ENCODE measurements at regions not wholly inside any gene's neighbourhood (a gene's known extent, or its start where the extent isn't known, plus 50 kb on each side); places are given as distances from the start of the nearest gene placed in this dataset.

DNA sequence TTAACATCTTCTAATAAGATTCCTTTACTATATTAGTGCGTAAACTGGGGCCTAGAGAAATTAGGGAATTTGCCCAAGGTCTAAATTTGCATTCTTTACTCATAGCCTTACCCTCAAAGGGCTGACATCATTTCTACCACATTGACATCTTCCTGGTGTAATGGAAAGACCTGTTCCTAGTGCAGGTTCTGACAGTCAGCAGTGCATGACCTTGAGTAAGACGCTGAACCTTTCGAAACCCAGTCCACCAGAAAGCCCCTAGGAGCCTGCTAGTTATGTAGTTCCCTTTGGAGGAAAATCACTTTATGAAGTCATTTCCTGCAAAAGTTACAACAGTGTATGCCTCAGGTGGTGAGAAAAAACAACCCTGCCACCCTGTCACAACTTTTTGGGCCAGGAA, 388.3 kb downstream of the TNS1 start:
- intact Hi-C loops (cut with DNase I; ENCODE audit: low total_unique reads) = no loop called here

DNA sequence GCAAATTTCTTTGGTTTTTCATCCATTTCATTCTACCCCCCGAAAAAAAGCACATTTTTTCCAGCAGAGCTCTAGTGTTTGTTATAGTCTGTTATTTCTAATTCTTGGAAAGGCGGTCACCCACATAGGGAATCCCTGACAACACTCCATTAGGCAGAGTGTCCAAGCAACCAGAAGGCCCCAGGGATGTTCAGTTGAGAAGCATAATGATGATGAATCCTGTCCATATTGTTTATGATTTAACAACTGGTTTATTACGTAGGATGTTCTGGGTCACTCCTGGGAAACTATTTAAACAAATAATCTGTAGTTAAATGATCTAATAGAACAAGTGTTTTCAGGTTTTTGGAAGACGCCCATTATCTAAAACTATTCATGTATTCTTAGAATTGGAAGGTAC, 388.7 kb downstream of the TNS1 start:
- Histone ChIP-seq H3K9me3 (no peaks in the 10 kb centered on the region), H3K4me1 (no peaks in the 10 kb centered on the region), H3K27me3 (no peaks in the 10 kb centered on the region), H3K36me3 (ENCODE audit: low read depth, missing control alignments) (no peaks in the 10 kb centered on the region), H3K27ac (no peak overlapping the region), H3K4me3 (no peak overlapping the region)
- intact Hi-C loops (cut with DNase I; ENCODE audit: low total_unique reads) = no loop called here
- no peak for TF ChIP-seq POLR2A (IDR thresholded peaks at IDR 0.05)
- TF ChIP-seq, protein P1, sequence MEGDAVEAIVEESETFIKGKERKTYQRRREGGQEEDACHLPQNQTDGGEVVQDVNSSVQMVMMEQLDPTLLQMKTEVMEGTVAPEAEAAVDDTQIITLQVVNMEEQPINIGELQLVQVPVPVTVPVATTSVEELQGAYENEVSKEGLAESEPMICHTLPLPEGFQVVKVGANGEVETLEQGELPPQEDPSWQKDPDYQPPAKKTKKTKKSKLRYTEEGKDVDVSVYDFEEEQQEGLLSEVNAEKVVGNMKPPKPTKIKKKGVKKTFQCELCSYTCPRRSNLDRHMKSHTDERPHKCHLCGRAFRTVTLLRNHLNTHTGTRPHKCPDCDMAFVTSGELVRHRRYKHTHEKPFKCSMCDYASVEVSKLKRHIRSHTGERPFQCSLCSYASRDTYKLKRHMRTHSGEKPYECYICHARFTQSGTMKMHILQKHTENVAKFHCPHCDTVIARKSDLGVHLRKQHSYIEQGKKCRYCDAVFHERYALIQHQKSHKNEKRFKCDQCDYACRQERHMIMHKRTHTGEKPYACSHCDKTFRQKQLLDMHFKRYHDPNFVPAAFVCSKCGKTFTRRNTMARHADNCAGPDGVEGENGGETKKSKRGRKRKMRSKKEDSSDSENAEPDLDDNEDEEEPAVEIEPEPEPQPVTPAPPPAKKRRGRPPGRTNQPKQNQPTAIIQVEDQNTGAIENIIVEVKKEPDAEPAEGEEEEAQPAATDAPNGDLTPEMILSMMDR (IDR thresholded peaks at IDR 0.05) = no peak
- WGBS, 2 donors = 97 to 99% methylated on average over 4 of the region's 4 CpGs
- DNase-seq = no peak

More for the DNA sequence above, 388.3 kb downstream of the TNS1 start:
- no peaks in the 10 kb centered on the region for H3K9me3 ChIP-seq
- 90 to 93% methylated on average over 3 of the region's 3 CpGs for WGBS, 2 donors
- H3K4me3 ChIP-seq = no peak overlapping the region
- no peaks in the 10 kb centered on the region for H3K4me1 ChIP-seq
- no peaks in the 10 kb centered on the region for H3K36me3 ChIP-seq (ENCODE audit: low read depth, missing control alignments)
- H3K27ac ChIP-seq = no peak overlapping the region
- TF ChIP-seq, protein P1 (IDR thresholded peaks at IDR 0.05) = no peak
- TF ChIP-seq POLR2A (IDR thresholded peaks at IDR 0.05) = no peak
- DNase-seq = no peak
- no peaks in the 10 kb centered on the region for H3K27me3 ChIP-seq

DNA sequence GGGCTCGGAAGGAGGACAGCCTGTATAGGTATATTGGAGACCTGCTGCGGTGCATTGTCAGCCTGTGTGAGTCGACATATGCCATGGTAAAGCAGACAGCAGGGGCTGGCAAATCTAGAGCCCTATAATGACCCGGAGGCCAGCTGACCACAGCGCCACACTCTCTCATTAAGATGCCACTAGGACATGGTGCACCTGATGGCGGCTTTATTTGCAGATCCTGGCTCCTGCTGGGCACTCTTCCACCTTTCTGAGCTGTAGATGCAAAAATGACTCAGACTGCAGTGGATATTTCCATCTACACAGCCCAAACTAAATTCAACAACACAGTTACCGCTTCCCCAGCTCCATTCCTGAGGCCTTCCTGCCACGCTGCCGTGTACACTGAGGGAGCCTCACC, 389.9 kb downstream of the TNS1 start:
- no peak for TF ChIP-seq POLR2A (IDR thresholded peaks at IDR 0.05)
- TF ChIP-seq, protein P1 (IDR thresholded peaks at IDR 0.05) = no peak
- no peak for DNase-seq
- intact Hi-C loops (cut with DNase I; ENCODE audit: low total_unique reads) = no loop called here

DNA sequence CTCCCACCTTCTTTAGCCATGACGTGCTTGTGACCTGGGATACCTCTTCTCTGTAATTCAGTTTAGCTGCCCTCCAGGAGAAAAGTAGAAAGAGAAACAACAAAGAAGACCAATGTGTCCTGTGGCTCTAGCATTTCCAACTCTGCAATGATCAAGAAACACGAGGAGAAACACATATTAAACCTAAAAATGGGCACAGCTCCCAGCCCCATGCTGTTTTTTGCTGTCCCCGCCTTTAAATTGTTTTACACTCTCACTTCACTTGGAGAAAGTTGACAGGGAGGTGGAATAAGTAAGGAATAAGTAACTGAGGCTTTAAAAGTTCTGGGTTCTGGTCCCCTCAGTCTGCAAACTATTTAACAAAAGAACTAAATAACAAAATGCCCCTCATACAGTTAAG, 390.6 kb downstream of the TNS1 start:
- DNase-seq = no peak
- Histone ChIP-seq H3K4me3 (no peak overlapping the region), H3K36me3 (ENCODE audit: low read depth, missing control alignments) (no peaks in the 10 kb centered on the region), H3K27ac (no peak overlapping the region), H3K9me3 (no peaks in the 10 kb centered on the region), H3K4me1 (peaks cover 8% of the 10 kb centered on the region), H3K27me3 (no peaks in the 10 kb centered on the region)
- 80 to 93% methylated on average over 3 of the region's 3 CpGs for WGBS, 2 donors
- TF ChIP-seq POLR2A (IDR thresholded peaks at IDR 0.05) = no peak
- TF ChIP-seq, protein P1 (IDR thresholded peaks at IDR 0.05) = no peak
- intact Hi-C loops (cut with DNase I; ENCODE audit: low total_unique reads) = no loop called here

More for the DNA sequence above, 389.9 kb downstream of the TNS1 start:
- Histone ChIP-seq H3K9me3 (no peaks in the 10 kb centered on the region), H3K27me3 (no peaks in the 10 kb centered on the region), H3K36me3 (ENCODE audit: low read depth, missing control alignments) (no peaks in the 10 kb centered on the region), H3K4me3 (no peak overlapping the region), H3K27ac (no peak overlapping the region), H3K4me1 (peaks cover 7% of the 10 kb centered on the region)
- 93 to 98% methylated on average over 9 of the region's 9 CpGs for WGBS, 2 donors

DNA sequence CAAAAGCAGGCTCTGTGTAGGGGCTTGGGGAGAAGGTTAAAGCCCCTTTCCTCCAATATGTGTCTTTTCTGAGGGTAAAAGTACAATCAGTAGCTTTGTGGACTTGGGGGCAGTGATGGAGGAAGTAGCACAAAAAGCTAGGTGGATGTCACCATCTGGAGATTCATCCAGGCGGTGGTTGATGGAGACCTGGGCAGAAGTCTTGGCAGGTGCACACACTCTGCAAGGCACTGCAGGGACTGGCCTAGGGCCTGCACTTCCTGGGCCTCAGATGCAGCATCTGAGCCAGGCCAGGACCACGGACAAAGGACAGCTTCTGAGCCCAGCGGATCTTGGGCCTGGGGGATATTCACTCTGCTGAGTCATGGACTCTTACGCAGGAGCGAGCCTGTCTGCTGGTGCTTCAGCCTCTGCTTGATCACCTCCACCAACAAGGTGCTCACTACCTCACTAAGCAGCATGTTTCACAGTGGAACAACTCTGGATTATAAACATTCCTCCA, 391.1 kb downstream of the TNS1 start:
- Histone ChIP-seq H3K27ac (no peak overlapping the region), H3K4me3 (no peak overlapping the region), H3K4me1 (peaks cover 8% of the 10 kb centered on the region), H3K36me3 (ENCODE audit: low read depth, missing control alignments) (no peaks in the 10 kb centered on the region), H3K9me3 (no peaks in the 10 kb centered on the region), H3K27me3 (no peaks in the 10 kb centered on the region)
- TF ChIP-seq, protein P1 (IDR thresholded peaks at IDR 0.05) = no peak
- TF ChIP-seq POLR2A (IDR thresholded peaks at IDR 0.05) = no peak
- 93 to 95% methylated on average over 3 to 5 of the region's 5 CpGs for WGBS, 2 donors
- intact Hi-C loops (cut with DNase I; ENCODE audit: low total_unique reads) = no loop called here
- DNase-seq = no peak

Data from testis (tissue), 2 donors.